ENCODE measurements at regions not wholly inside any gene's neighbourhood (a gene's known extent, or its start where the extent isn't known, plus 50 kb on each side); places are given as distances from the start of the nearest gene placed in this dataset.

DNA sequence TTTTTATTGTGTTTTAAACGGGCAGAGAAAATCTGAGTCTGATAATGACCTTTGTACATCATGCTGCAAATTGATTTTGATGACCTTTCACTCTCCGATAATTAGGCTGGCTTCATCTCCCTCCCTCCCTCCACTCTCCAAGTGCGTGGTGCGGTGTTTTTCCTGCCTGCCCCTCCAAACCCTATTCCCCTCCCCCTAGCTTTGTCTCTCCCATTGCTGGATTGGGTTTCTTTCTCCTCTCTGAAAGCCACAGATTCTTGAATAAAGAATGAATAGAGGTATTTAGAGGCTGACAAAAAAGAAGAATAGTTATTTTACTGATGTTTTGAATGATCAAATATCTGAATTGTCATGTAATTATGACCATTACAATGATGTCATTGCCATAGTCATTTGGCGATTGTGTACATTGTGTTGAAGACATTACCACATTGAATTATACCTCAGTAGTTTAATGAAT, 571.1 kb upstream of the ZNF608 start:
- ATAC-seq = no peak
- Histone ChIP-seq H3K27ac (no peak overlapping the region), H3K4me2 (peak overlapping the region; percentile 41), H3K9me3 (peaks cover 2% of the 10 kb centered on the region; the same call in 1 of the 3 replicates), H3K4me3 (no peak overlapping the region), H3K4me1 (peaks cover 8% of the 10 kb centered on the region; the same call in 1 of the 3 replicates)
- CTCF ChIA-PET = no interaction called here
- no peak for FAIRE-seq
- POLR2A ChIA-PET = no interaction called here
- DNase-seq (ENCODE audit: low read depth in 1 of 2, low spot score in 1 of 2) = no peak
- WGBS (ENCODE audit: missing lambda C conversion rate) = 66% methylated on average over 5 of the region's 5 CpGs
- TF ChIP-seq ZFP36 (IDR thresholded peaks at IDR 0.05; ENCODE audit: borderline replicate concordance, partially characterized antibody) (no peak), RARB (CRISPR knock-in tag; IDR thresholded peaks at IDR 0.05) (no peak), MYC (IDR thresholded peaks at IDR 0.05; ENCODE audit: borderline replicate concordance, low read length) (no peak), HES2 (IDR thresholded peaks at IDR 0.05) (no peak), TP53 (CRISPR knock-in tag; IDR thresholded peaks at IDR 0.05) (no peak), SMC3 (IDR thresholded peaks at IDR 0.05) (no peak), BHLHE40 (IDR thresholded peaks at IDR 0.05; ENCODE audit: low read depth, low read length) (no peak)
- TF ChIP-seq, protein P1, sequence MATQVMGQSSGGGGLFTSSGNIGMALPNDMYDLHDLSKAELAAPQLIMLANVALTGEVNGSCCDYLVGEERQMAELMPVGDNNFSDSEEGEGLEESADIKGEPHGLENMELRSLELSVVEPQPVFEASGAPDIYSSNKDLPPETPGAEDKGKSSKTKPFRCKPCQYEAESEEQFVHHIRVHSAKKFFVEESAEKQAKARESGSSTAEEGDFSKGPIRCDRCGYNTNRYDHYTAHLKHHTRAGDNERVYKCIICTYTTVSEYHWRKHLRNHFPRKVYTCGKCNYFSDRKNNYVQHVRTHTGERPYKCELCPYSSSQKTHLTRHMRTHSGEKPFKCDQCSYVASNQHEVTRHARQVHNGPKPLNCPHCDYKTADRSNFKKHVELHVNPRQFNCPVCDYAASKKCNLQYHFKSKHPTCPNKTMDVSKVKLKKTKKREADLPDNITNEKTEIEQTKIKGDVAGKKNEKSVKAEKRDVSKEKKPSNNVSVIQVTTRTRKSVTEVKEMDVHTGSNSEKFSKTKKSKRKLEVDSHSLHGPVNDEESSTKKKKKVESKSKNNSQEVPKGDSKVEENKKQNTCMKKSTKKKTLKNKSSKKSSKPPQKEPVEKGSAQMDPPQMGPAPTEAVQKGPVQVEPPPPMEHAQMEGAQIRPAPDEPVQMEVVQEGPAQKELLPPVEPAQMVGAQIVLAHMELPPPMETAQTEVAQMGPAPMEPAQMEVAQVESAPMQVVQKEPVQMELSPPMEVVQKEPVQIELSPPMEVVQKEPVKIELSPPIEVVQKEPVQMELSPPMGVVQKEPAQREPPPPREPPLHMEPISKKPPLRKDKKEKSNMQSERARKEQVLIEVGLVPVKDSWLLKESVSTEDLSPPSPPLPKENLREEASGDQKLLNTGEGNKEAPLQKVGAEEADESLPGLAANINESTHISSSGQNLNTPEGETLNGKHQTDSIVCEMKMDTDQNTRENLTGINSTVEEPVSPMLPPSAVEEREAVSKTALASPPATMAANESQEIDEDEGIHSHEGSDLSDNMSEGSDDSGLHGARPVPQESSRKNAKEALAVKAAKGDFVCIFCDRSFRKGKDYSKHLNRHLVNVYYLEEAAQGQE (IDR thresholded peaks at IDR 0.05) = no peak

- 92% methylated on average over 1 of the region's 1 CpG for WGBS (ENCODE audit: missing lambda C conversion rate)
- no peaks in the 10 kb centered on the region for H3K9me3 ChIP-seq
- ChIA-PET POLR2A (no interaction called here), CTCF (no interaction called here)
- H3K4me1 ChIP-seq = peaks cover 16% of the 10 kb centered on the region; the same call in 1 of the 3 replicates
- no peak overlapping the region for H3K4me2 ChIP-seq
- no peak for TF ChIP-seq TP53 (CRISPR knock-in tag; IDR thresholded peaks at IDR 0.05)
- TF ChIP-seq TFCP2L1 (CRISPR knock-in tag; IDR thresholded peaks at IDR 0.05) = no peak
- TF ChIP-seq, protein P2, sequence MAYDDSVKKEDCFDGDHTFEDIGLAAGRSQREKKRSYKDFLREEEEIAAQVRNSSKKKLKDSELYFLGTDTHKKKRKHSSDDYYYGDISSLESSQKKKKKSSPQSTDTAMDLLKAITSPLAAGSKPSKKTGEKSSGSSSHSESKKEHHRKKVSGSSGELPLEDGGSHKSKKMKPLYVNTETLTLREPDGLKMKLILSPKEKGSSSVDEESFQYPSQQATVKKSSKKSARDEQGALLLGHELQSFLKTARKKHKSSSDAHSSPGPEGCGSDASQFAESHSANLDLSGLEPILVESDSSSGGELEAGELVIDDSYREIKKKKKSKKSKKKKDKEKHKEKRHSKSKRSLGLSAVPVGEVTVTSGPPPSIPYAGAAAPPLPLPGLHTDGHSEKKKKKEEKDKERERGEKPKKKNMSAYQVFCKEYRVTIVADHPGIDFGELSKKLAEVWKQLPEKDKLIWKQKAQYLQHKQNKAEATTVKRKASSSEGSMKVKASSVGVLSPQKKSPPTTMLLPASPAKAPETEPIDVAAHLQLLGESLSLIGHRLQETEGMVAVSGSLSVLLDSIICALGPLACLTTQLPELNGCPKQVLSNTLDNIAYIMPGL (CRISPR knock-in tag; IDR thresholded peaks at IDR 0.05; ENCODE audit: borderline replicate concordance) = no peak
- no peak for TF ChIP-seq FOSL2 (IDR thresholded peaks at IDR 0.05)
- TF ChIP-seq FOSL2 (CRISPR knock-in tag; IDR thresholded peaks at IDR 0.05) = no peak
- TF ChIP-seq CBX8 (IDR thresholded peaks at IDR 0.05) = no peak
- no peak for TF ChIP-seq ZNF302 (CRISPR knock-in tag; IDR thresholded peaks at IDR 0.05)
- no peak for FAIRE-seq
- ATAC-seq = no peak
- DNase-seq (ENCODE audit: low read depth in 1 of 2, low spot score in 1 of 2) = no peak
- no peak overlapping the region for H3K27ac ChIP-seq
- no peak overlapping the region for H3K4me3 ChIP-seq
Observed at GRCh38 chr5:125321654-125322053, 575.2 kb upstream of the ZNF608 start.

GRCh38 chr5:125323613-125324012, 577.2 kb upstream of the ZNF608 start:
- FAIRE-seq (no peak), ATAC-seq (no peak), DNase-seq (ENCODE audit: low read depth in 1 of 2, low spot score in 1 of 2) (no peak)
- Histone ChIP-seq H3K4me3 (no peak overlapping the region), H3K4me1 (peaks cover 9% of the 10 kb centered on the region; the same call in 1 of the 3 replicates), H3K9me3 (no peaks in the 10 kb centered on the region), H3K27ac (no peak overlapping the region), H3K4me2 (no peak overlapping the region)
- CTCF ChIA-PET = no interaction called here
- 50% methylated on average over 2 of the region's 2 CpGs for WGBS (ENCODE audit: missing lambda C conversion rate)
- POLR2A ChIA-PET = no interaction called here
- no peak for TF ChIP-seq EP300 (IDR thresholded peaks at IDR 0.05)
- no peak for TF ChIP-seq KDM1A (IDR thresholded peaks at IDR 0.05; ENCODE audit: low read depth)
- no peak for TF ChIP-seq RARB (CRISPR knock-in tag; IDR thresholded peaks at IDR 0.05)
- no peak for TF ChIP-seq RFX5 (IDR thresholded peaks at IDR 0.05)
- TF ChIP-seq HOXB5 (CRISPR knock-in tag; IDR thresholded peaks at IDR 0.05) = no peak
- TF ChIP-seq MAFK (IDR thresholded peaks at IDR 0.05; ENCODE audit: partially characterized antibody) = no peak
- TF ChIP-seq HOXB13 (CRISPR knock-in tag; IDR thresholded peaks at IDR 0.05; ENCODE audit: low read depth) = no peak
- TF ChIP-seq JUN (IDR thresholded peaks at IDR 0.05) = no peak
- no peak for TF ChIP-seq E2F6 (IDR thresholded peaks at IDR 0.05; ENCODE audit: borderline replicate concordance, low read depth)
- no peak for TF ChIP-seq SMC3 (IDR thresholded peaks at IDR 0.05)
- TF ChIP-seq CHD4 (IDR thresholded peaks at IDR 0.05; ENCODE audit: borderline replicate concordance) = no peak
- TF ChIP-seq, protein P1 (IDR thresholded peaks at IDR 0.05) = no peak
- no peak for TF ChIP-seq CBX8 (IDR thresholded peaks at IDR 0.05)
- no peak for TF ChIP-seq GATA3 (IDR thresholded peaks at IDR 0.05; ENCODE audit: borderline replicate concordance)
- no peak for TF ChIP-seq ZFP36 (IDR thresholded peaks at IDR 0.05; ENCODE audit: borderline replicate concordance, partially characterized antibody)
- no peak for TF ChIP-seq CEBPB (IDR thresholded peaks at IDR 0.05)
